HEK293 (cell line): ENCODE measurements at regions not wholly inside any gene's neighbourhood (a gene's known extent, or its start where the extent isn't known, plus 50 kb on each side); places are given as distances from the start of the nearest gene placed in this dataset.

ENCODE experiments used
- HOXA7 ChIP-seq: sonication (generic); formaldehyde crosslinking; IDR thresholded peaks from 2 replicates; pipeline ENCODE4 v1.8.1; 2022; ENCODE audit warnings: missing genetic modification reagents, borderline replicate concordance
- WT1 ChIP-seq: fragments of 450-650 bp; formaldehyde crosslinking; IDR thresholded peaks from 2 replicates; pipeline ENCODE4 v1.5.1; 2016; ENCODE audit warnings: missing biosample characterization, missing genetic modification characterization
- YY1 ChIP-seq: fragments of 450-650 bp; formaldehyde crosslinking; IDR thresholded peaks from 2 replicates; pipeline ENCODE4 v1.5.1; 2018; ENCODE audit warnings: missing biosample characterization, missing genetic modification characterization
- ZNF10 ChIP-seq: fragments of 450-650 bp; formaldehyde crosslinking; IDR thresholded peaks from 2 replicates; pipeline ENCODE4 v1.5.1; 2017; ENCODE audit warnings: missing biosample characterization, missing genetic modification characterization
- ZNF121 ChIP-seq: fragments of 450-650 bp; formaldehyde crosslinking; IDR thresholded peaks from 2 replicates; pipeline ENCODE4 v1.5.1; 2016; ENCODE audit warnings: missing biosample characterization, missing genetic modification characterization
- ZNF174 ChIP-seq: fragments of 450-650 bp; formaldehyde crosslinking; IDR thresholded peaks from 2 replicates; pipeline ENCODE4 v1.5.0; 2017; ENCODE audit warnings: missing biosample characterization, mild to moderate bottlenecking, missing genetic modification characterization
- ZNF24 ChIP-seq: fragments of 450-650 bp; formaldehyde crosslinking; IDR thresholded peaks from 2 replicates; pipeline ENCODE4 v1.5.1; 2016; ENCODE audit warnings: missing biosample characterization, missing genetic modification characterization
- ZNF423 ChIP-seq: fragments of 450-650 bp; formaldehyde crosslinking; IDR thresholded peaks from 2 replicates; pipeline ENCODE4 v1.5.1; 2016; ENCODE audit warnings: missing biosample characterization, missing genetic modification characterization
- ZNF560 ChIP-seq: fragments of 450-650 bp; formaldehyde crosslinking; IDR thresholded peaks from 2 replicates; pipeline ENCODE4 v1.5.1; 2017; ENCODE audit warnings: missing biosample characterization, missing genetic modification characterization, borderline replicate concordance
- TF ChIP-seq, protein P1 (sequence below): fragments of 450-650 bp; formaldehyde crosslinking; IDR thresholded peaks from 2 replicates; pipeline ENCODE4 v1.5.1; 2016; ENCODE audit warnings: missing biosample characterization, missing genetic modification characterization
- TF ChIP-seq, protein P2 (sequence below): fragments of 450-650 bp; formaldehyde crosslinking; IDR thresholded peaks from 2 replicates; pipeline ENCODE4; 2016; ENCODE audit warnings: missing biosample characterization, missing genetic modification characterization
- TF ChIP-seq, protein P3 (sequence below): fragments of 450-650 bp; formaldehyde crosslinking; IDR thresholded peaks from 2 replicates; pipeline ENCODE4 v1.5.1; 2016; ENCODE audit warnings: missing biosample characterization, missing genetic modification characterization
- TF ChIP-seq, protein P4 (sequence below): fragments of 450-650 bp; formaldehyde crosslinking; IDR thresholded peaks from 2 replicates; pipeline ENCODE4 v1.5.1; 2016; ENCODE audit warnings: missing biosample characterization, missing genetic modification characterization
- TF ChIP-seq, protein P5 (sequence below): fragments of 450-650 bp; formaldehyde crosslinking; IDR thresholded peaks from 2 replicates; pipeline ENCODE4 v1.5.1; 2016; ENCODE audit warnings: missing biosample characterization, missing genetic modification characterization

DNA sequence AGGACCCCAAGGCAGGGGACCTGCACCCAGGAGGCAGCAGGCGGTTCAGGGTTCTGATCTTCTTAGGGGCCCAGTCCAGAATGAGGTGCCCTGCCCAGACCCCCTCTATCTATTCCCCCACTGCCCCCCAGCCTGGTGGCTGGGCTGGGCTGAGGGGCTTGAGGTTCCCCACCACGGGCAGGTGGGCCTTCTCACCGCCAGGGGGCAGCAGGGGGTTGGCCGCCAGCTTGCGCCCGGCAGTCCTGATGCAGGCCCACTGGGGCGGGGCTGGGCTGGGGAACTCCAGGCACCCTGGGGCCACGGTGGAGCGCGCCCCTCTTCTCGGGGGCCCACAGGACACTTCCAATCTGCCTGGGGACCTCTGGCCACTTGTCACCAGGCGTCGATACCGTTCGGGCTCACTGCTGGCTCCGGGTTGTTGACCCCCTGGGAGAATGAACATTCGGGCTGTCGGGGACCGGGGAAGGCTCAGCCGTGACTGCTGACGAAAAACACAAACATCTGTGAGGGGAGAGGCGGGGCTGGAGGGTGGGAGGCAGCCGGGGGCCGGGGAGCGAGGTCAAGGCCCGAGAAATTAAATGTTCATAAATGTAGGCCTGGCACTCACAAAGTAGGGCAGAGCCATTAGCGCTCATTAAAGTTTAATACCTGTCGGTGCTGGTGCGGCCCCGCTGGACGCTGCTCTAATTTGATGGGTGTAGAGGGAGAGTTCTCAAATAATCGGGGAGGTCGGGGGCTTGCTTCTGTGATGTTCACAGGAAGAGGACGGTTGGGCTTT lies 219.3 kb upstream of the GSE1 start:
- TF ChIP-seq, protein P1, sequence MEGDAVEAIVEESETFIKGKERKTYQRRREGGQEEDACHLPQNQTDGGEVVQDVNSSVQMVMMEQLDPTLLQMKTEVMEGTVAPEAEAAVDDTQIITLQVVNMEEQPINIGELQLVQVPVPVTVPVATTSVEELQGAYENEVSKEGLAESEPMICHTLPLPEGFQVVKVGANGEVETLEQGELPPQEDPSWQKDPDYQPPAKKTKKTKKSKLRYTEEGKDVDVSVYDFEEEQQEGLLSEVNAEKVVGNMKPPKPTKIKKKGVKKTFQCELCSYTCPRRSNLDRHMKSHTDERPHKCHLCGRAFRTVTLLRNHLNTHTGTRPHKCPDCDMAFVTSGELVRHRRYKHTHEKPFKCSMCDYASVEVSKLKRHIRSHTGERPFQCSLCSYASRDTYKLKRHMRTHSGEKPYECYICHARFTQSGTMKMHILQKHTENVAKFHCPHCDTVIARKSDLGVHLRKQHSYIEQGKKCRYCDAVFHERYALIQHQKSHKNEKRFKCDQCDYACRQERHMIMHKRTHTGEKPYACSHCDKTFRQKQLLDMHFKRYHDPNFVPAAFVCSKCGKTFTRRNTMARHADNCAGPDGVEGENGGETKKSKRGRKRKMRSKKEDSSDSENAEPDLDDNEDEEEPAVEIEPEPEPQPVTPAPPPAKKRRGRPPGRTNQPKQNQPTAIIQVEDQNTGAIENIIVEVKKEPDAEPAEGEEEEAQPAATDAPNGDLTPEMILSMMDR (tag by site-specific recombination) = peak; percentile 78
- TF ChIP-seq, protein P2, sequence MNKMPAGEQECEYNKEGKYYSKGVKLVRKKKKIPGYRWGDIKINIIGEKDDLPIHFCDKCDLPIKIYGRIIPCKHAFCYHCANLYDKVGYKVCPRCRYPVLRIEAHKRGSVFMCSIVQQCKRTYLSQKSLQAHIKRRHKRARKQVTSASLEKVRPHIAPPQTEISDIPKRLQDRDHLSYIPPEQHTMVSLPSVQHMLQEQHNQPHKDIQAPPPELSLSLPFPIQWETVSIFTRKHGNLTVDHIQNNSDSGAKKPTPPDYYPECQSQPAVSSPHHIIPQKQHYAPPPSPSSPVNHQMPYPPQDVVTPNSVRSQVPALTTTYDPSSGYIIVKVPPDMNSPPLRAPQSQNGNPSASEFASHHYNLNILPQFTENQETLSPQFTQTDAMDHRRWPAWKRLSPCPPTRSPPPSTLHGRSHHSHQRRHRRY = no peak
- TF ChIP-seq ZNF24 (no peak), WT1 (no peak), ZNF423 (tag by site-specific recombination) (peak; percentile 67; the same call in 1 of the 2 replicates), HOXA7 (no peak), ZNF560 (tag by site-specific recombination) (no peak), ZNF174 (tag by site-specific recombination) (no peak), YY1 (no peak), ZNF10 (tag by site-specific recombination) (no peak), ZNF121 (tag by site-specific recombination) (no peak)
- TF ChIP-seq, protein P3, sequence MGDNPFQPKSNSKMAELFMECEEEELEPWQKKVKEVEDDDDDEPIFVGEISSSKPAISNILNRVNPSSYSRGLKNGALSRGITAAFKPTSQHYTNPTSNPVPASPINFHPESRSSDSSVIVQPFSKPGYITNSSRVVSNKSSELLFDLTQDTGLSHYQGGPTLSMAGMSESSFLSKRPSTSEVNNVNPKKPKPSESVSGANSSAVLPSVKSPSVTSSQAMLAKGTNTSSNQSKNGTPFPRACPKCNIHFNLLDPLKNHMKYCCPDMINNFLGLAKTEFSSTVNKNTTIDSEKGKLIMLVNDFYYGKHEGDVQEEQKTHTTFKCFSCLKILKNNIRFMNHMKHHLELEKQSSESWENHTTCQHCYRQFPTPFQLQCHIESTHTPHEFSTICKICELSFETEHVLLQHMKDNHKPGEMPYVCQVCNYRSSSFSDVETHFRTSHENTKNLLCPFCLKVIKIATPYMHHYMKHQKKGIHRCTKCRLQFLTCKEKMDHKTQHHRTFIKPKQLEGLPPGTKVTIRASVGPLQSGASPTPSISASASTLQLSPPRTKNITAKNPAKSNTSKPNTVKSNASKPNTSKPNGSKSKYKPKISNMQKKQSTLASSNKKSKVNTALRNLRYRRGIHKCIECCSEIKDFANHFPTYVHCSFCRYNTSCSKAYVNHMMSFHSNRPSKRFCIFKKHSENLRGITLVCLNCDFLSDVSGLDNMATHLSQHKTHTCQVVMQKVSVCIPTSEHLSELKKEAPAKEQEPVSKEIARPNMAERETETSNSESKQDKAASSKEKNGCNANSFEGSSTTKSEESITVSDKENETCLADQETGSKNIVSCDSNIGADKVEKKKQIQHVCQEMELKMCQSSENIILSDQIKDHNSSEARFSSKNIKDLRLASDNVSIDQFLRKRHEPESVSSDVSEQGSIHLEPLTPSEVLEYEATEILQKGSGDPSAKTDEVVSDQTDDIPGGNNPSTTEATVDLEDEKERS (tag by site-specific recombination) = no peak
- TF ChIP-seq, protein P4, sequence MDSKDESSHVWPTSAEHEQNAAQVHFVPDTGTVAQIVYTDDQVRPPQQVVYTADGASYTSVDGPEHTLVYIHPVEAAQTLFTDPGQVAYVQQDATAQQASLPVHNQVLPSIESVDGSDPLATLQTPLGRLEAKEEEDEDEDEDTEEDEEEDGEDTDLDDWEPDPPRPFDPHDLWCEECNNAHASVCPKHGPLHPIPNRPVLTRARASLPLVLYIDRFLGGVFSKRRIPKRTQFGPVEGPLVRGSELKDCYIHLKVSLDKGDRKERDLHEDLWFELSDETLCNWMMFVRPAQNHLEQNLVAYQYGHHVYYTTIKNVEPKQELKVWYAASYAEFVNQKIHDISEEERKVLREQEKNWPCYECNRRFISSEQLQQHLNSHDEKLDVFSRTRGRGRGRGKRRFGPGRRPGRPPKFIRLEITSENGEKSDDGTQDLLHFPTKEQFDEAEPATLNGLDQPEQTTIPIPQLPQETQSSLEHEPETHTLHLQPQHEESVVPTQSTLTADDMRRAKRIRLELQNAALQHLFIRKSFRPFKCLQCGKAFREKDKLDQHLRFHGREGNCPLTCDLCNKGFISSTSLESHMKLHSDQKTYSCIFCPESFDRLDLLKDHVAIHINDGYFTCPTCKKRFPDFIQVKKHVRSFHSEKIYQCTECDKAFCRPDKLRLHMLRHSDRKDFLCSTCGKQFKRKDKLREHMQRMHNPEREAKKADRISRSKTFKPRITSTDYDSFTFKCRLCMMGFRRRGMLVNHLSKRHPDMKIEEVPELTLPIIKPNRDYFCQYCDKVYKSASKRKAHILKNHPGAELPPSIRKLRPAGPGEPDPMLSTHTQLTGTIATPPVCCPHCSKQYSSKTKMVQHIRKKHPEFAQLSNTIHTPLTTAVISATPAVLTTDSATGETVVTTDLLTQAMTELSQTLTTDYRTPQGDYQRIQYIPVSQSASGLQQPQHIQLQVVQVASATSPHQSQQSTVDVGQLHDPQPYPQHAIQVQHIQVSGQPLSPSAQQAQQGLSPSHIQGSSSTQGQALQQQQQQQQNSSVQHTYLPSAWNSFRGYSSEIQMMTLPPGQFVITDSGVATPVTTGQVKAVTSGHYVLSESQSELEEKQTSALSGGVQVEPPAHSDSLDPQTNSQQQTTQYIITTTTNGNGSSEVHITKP = no peak
- TF ChIP-seq, protein P5, sequence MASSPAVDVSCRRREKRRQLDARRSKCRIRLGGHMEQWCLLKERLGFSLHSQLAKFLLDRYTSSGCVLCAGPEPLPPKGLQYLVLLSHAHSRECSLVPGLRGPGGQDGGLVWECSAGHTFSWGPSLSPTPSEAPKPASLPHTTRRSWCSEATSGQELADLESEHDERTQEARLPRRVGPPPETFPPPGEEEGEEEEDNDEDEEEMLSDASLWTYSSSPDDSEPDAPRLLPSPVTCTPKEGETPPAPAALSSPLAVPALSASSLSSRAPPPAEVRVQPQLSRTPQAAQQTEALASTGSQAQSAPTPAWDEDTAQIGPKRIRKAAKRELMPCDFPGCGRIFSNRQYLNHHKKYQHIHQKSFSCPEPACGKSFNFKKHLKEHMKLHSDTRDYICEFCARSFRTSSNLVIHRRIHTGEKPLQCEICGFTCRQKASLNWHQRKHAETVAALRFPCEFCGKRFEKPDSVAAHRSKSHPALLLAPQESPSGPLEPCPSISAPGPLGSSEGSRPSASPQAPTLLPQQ = peak; percentile 73
